H1 (cell line): ENCODE measurements at regions not wholly inside any gene's neighbourhood (a gene's known extent, or its start where the extent isn't known, plus 50 kb on each side); places are given as distances from the start of the nearest gene placed in this dataset.

Experiments used
- CTCF ChIA-PET: fragments of 300-600 bp; sonication (Branson Sonifier 250); formaldehyde crosslinking; loops from one replicate; lab custom pipeline; 2021; ENCODE audit not compliant: partially characterized antibody; lab: Charles Lee
- POLR2A ChIA-PET: fragments of 300-600 bp; sonication (Branson Sonifier 250); formaldehyde crosslinking; loops from one replicate; lab custom pipeline; 2021; ENCODE audit warnings: inconsistent platforms; ENCODE audit not compliant: partially characterized antibody; lab: Charles Lee
- DNase-seq, 2 experiments: peaks; one replicate each; pipeline versions ENCODE4 v3.0.0 to v3.0.0-alpha.2; 2010 to 2022; ENCODE audit warnings: low spot score in 2 of 2, low read depth in 1 of 2, mixed read lengths in 1 of 2
- FAIRE-seq: peaks from 2 replicates; lab custom pipeline; 2011; peaks lifted over from hg19 to GRCh38; lab: Jason Lieb, UNC
- H2AFZ ChIP-seq: 2 replicates; pipeline ENCODE4 v1.8.1; 2012; ENCODE audit warnings: low read length, inconsistent platforms
- H2AK5ac ChIP-seq: 2 replicates; pipeline ENCODE4 v1.6.1; 2013; ENCODE audit warnings: low read depth, low read length
- H2BK120ac ChIP-seq: replicated peaks from 2 replicates; pipeline ENCODE3; 2013; ENCODE audit warnings: low read depth, low read length, inconsistent platforms
- H2BK12ac ChIP-seq: 2 replicates; pipeline ENCODE4 v1.6.1; 2013; ENCODE audit warnings: low read depth, low read length
- H2BK15ac ChIP-seq: 2 replicates; pipeline ENCODE4 v1.6.1; 2013; ENCODE audit warnings: low read length
- H2BK20ac ChIP-seq: 2 replicates; pipeline ENCODE4 v1.6.1; 2013; ENCODE audit warnings: low read length
- H2BK5ac ChIP-seq: 2 replicates; pipeline ENCODE4 v1.6.1; 2013; ENCODE audit warnings: low read depth, low read length
- H3K14ac ChIP-seq: 2 replicates; pipeline ENCODE4 v1.6.1; 2013; ENCODE audit warnings: inconsistent platforms; ENCODE audit not compliant: insufficient read length
- H3K18ac ChIP-seq: 2 replicates; pipeline ENCODE4 v1.6.1; 2013; ENCODE audit warnings: low read length; ENCODE audit errors: extremely low read depth
- H3K23ac ChIP-seq: 2 replicates; pipeline ENCODE4 v1.6.1; 2013; ENCODE audit warnings: inconsistent platforms; ENCODE audit not compliant: insufficient read length
- H3K23me2 ChIP-seq: 2 replicates; pipeline ENCODE4 v1.6.1; 2013; ENCODE audit warnings: low read depth, low read length
- H3K27ac ChIP-seq: 2 replicates; pipeline ENCODE4 v1.6.1; 2011; ENCODE audit warnings: low read depth, low read length, inconsistent platforms
- H3K27me3 ChIP-seq, 4 experiments: replicated peaks in 1 of 4; 1 replicate in 1 of 4; 2 replicates in 3 of 4; pipeline versions ENCODE4 v1.6.1 to v1.8.1; 2011 to 2013; ENCODE audit warnings: low read length in 3 of 4, mild to moderate bottlenecking in 3 of 4, inconsistent platforms in 2 of 4, mixed read lengths in 2 of 4, moderate library complexity in 1 of 4; ENCODE audit not compliant: control insufficient read depth in 3 of 4, insufficient read depth in 3 of 4; ENCODE audit errors: extremely low read depth in 1 of 4
- H3K36me3 ChIP-seq, 4 experiments: 2 replicates each; pipeline versions ENCODE4 v1.6.1 to v1.8.1; 2011 to 2013; ENCODE audit warnings: mild to moderate bottlenecking in 4 of 4, low read length in 3 of 4, moderate library complexity in 2 of 4, control low read depth in 1 of 4, inconsistent platforms in 1 of 4; ENCODE audit not compliant: insufficient read depth in 4 of 4, control insufficient read depth in 2 of 4
- H3K4ac ChIP-seq: replicated peaks from 2 replicates; pipeline ENCODE3; 2013; ENCODE audit warnings: low read length, low read depth, mixed read lengths, inconsistent platforms; ENCODE audit not compliant: insufficient read length
- H3K4me1 ChIP-seq, 4 experiments: replicated peaks in 1 of 4; 1 replicate in 1 of 4; 2 replicates in 3 of 4; pipeline versions ENCODE4 v1.6.1 to v1.8.1; 2011 to 2013; ENCODE audit warnings: low read length in 3 of 4, inconsistent platforms in 2 of 4, mixed read lengths in 1 of 4; ENCODE audit not compliant: insufficient read depth in 4 of 4, control insufficient read depth in 3 of 4
- H3K4me2 ChIP-seq, 2 experiments: 2 replicates each; pipeline versions ENCODE4 v1.6.1 to v1.8.1; 2011 to 2013; ENCODE audit warnings: low read depth in 2 of 2, low read length in 2 of 2, control low read depth in 1 of 2, inconsistent platforms in 1 of 2, mild to moderate bottlenecking in 1 of 2; ENCODE audit not compliant: insufficient read depth in 1 of 2
- H3K4me3 ChIP-seq, 4 experiments: fragments of 200-600, 300-600 bp in 1 of 4; sonication (generic), shearing (Covaris generic), sonication (Bioruptor Twin) in 1 of 4; 2 replicates each; pipeline versions ENCODE4 v1.5.1 to v1.8.1; 2011 to 2016; ENCODE audit warnings: low read length in 4 of 4, low read depth in 3 of 4, control low read depth in 2 of 4, inconsistent platforms in 2 of 4, mild to moderate bottlenecking in 2 of 4, mixed read lengths in 1 of 4, moderate library complexity in 1 of 4; ENCODE audit not compliant: insufficient read depth in 2 of 4; ENCODE audit errors: extremely low read depth in 1 of 4
- H3K56ac ChIP-seq: replicated peaks from 2 replicates; pipeline ENCODE3; 2013; ENCODE audit warnings: low read depth, mild to moderate bottlenecking, mixed read lengths, low read length, inconsistent platforms; ENCODE audit not compliant: insufficient read length
- H3K79me1 ChIP-seq: 2 replicates; pipeline ENCODE4 v1.6.1; 2013; ENCODE audit warnings: low read depth, low read length, control low read depth
- H3K79me2 ChIP-seq, 2 experiments: 2 replicates each; pipeline versions ENCODE4 v1.6.1 to v1.8.1; 2012 to 2013; ENCODE audit warnings: low read length in 2 of 2, mild to moderate bottlenecking in 2 of 2, inconsistent platforms in 1 of 2; ENCODE audit not compliant: insufficient read depth in 2 of 2, control insufficient read depth in 1 of 2
- H3K9ac ChIP-seq, 4 experiments: replicated peaks in 1 of 4; 1 replicate in 1 of 4; 2 replicates in 3 of 4; pipeline versions ENCODE4 v1.6.1 to v1.8.1; 2011 to 2013; ENCODE audit warnings: low read depth in 3 of 4, low read length in 3 of 4, control low read depth in 2 of 4, mild to moderate bottlenecking in 2 of 4, moderate library complexity in 2 of 4, inconsistent platforms in 1 of 4; ENCODE audit errors: extremely low read depth in 1 of 4
- H3K9me3 ChIP-seq, 2 experiments: 2 replicates each; pipeline versions ENCODE4 v1.6.1 to v1.8.1; 2012 to 2013; ENCODE audit warnings: mild to moderate bottlenecking in 2 of 2, moderate library complexity in 2 of 2, control low read depth in 1 of 2, inconsistent platforms in 1 of 2, low read depth in 1 of 2, low read length in 1 of 2, mixed read lengths in 1 of 2; ENCODE audit not compliant: insufficient read depth in 2 of 2
- H4K20me1 ChIP-seq, 2 experiments: replicated peaks in 1 of 2; 2 replicates each; pipeline versions ENCODE3 to v1.8.1; 2011 to 2013; ENCODE audit warnings: inconsistent platforms in 2 of 2, low read length in 2 of 2, mild to moderate bottlenecking in 1 of 2; ENCODE audit not compliant: insufficient read depth in 2 of 2, control insufficient read depth in 1 of 2
- H4K5ac ChIP-seq: 2 replicates; pipeline ENCODE4 v1.6.1; 2013; ENCODE audit warnings: low read length, low read depth, mixed read lengths, inconsistent platforms; ENCODE audit not compliant: insufficient read length
- H4K8ac ChIP-seq: 2 replicates; pipeline ENCODE4 v1.8.0; 2013; ENCODE audit warnings: mild to moderate bottlenecking, moderate library complexity, low read length, inconsistent platforms; ENCODE audit not compliant: insufficient read depth; ENCODE audit errors: extremely low read depth
- H4K91ac ChIP-seq: replicated peaks from 2 replicates; pipeline ENCODE3; 2013; ENCODE audit warnings: low read length, mixed read lengths, inconsistent platforms; ENCODE audit not compliant: insufficient read length
- CBX8 ChIP-seq: fragments of 300-800, 300-1000 bp; sonication (generic); IDR thresholded peaks from 2 replicates; pipeline ENCODE4 v1.7.1; 2016; ENCODE audit warnings: low read depth, low read length, borderline replicate concordance
- FOSL1 ChIP-seq: IDR thresholded peaks from 2 replicates; pipeline ENCODE4 v1.6.1; 2011; ENCODE audit warnings: mild to moderate bottlenecking, low read depth, low read length, moderate library complexity; ENCODE audit not compliant: insufficient read depth
- GABPA ChIP-seq: IDR thresholded peaks from 2 replicates; pipeline ENCODE4 v1.6.1; 2011; ENCODE audit warnings: mild to moderate bottlenecking, low read length, moderate library complexity, borderline replicate concordance; ENCODE audit not compliant: insufficient read depth
- JUN ChIP-seq: IDR thresholded peaks from 2 replicates; pipeline ENCODE4 v1.6.1; 2011; ENCODE audit warnings: low read depth, mild to moderate bottlenecking, improper control_type of control experiment, low read length
- KDM4A ChIP-seq: IDR thresholded peaks from one replicate; pipeline ENCODE4 v1.7.1; 2012; ENCODE audit warnings: low read depth, mild to moderate bottlenecking, moderate library complexity, low read length, inconsistent platforms; ENCODE audit not compliant: severe bottlenecking
- RAD21 ChIP-seq, 2 experiments: IDR thresholded peaks in 1 of 2; conservative IDR thresholded peaks in 1 of 2; 2 replicates each; pipeline ENCODE4 v1.6.1; 2011; ENCODE audit warnings: low read depth in 2 of 2, low read length in 2 of 2, improper control_type of control experiment in 1 of 2, inconsistent platforms in 1 of 2, mild to moderate bottlenecking in 1 of 2, moderate library complexity in 1 of 2
- SUZ12 ChIP-seq: fragments of 200-600 bp; sonication (generic); IDR thresholded peaks from 2 replicates; pipeline ENCODE4 v1.6.1; 2012; ENCODE audit warnings: mild to moderate bottlenecking, inconsistent platforms, low read length, moderate library complexity, mixed read lengths
- WGBS, 2 experiments: shearing (Covaris generic) in 1 of 2; methylation state at CpG; one replicate each; pipeline versions ENCODE4 v1.1.6 to v1.1.7; 2013 to 2015; ENCODE audit warnings: low lambda C conversion rate in 2 of 2, mixed read lengths in 2 of 2, inconsistent platforms in 1 of 2, low coverage in 1 of 2, missing lambda C conversion rate in 1 of 2; ENCODE audit not compliant: insufficient replicate concordance in 2 of 2, insufficient coverage in 1 of 2, insufficient read length in 1 of 2; ENCODE audit errors: extremely low coverage in 1 of 2, missing lambda C conversion rate in 1 of 2; 5-methylcytosine and 5-hydroxymethylcytosine counted together

- H2AFZ ChIP-seq, result no peak overlapping the region
- H3K79me1 ChIP-seq, result no peaks in the 10 kb centered on the region
- no peak for DNase-seq
- no peak overlapping the region for H2BK12ac ChIP-seq
- no peak overlapping the region for H3K9ac ChIP-seq
- H3K4me1 ChIP-seq, result peaks cover 0 to 12% (median 8%) of the 10 kb centered on the region in 4 experiments; a peak in 4 of 7 replicates
- H3K27ac ChIP-seq, result no peak overlapping the region
- H4K5ac ChIP-seq, result peak overlapping the region; percentile 61
- no peak overlapping the region for H4K91ac ChIP-seq
- no peak overlapping the region for H3K56ac ChIP-seq
- no peak overlapping the region for H3K4ac ChIP-seq
- no peak overlapping the region for H3K4me2 ChIP-seq
- ChIA-PET POLR2A (no interaction called here), CTCF (interaction anchor here (0.8 to 1.1 kb wide), 10 partner anchors 14 to 802 kb away, joined by 3 to 5 read pairs (median 3); no protein-coding TSS in a partner anchor)
- H2BK120ac ChIP-seq, result no peak overlapping the region
- no peak overlapping the region for H3K23ac ChIP-seq
- H3K9me3 ChIP-seq, result no peaks in the 10 kb centered on the region
- no peak overlapping the region; the same call in 1 of the 2 replicates for H3K18ac ChIP-seq
- peak; percentile 97 for FAIRE-seq
- no peaks in the 10 kb centered on the region for H3K23me2 ChIP-seq
- H2BK5ac ChIP-seq, result peak overlapping the region; percentile 46; the same call in 1 of the 2 replicates
- H3K79me2 ChIP-seq, result no peaks in the 10 kb centered on the region
- WGBS, 2 experiments, result 23% methylated on average over 11 of the region's 11 CpGs; no CpG with 5 or more reads in 1 of the 2 experiments
- no peak overlapping the region for H2AK5ac ChIP-seq
- no peak overlapping the region for H3K4me3 ChIP-seq
- H3K14ac ChIP-seq, result no peak overlapping the region
- no peaks in the 10 kb centered on the region for H4K20me1 ChIP-seq
- no peak overlapping the region for H2BK15ac ChIP-seq
- H3K27me3 ChIP-seq, result no peaks in the 10 kb centered on the region
- H4K8ac ChIP-seq, result no peak overlapping the region
- no peaks in the 10 kb centered on the region; a peak in 1 of 8 replicates for H3K36me3 ChIP-seq
- H2BK20ac ChIP-seq, result no peak overlapping the region
- no peak for TF ChIP-seq SUZ12
- peak; percentile 89 to 91 for TF ChIP-seq RAD21 (IDR thresholded peaks at IDR 0.05 in 1 of 2, conservative IDR thresholded peaks at IDR 0.05 in 1 of 2; ENCODE audit: low read depth in 2 of 2, low read length in 2 of 2)
- TF ChIP-seq JUN, result no peak
- TF ChIP-seq GABPA, result no peak
- no peak for TF ChIP-seq KDM4A
- no peak for TF ChIP-seq FOSL1
- TF ChIP-seq CBX8, result no peak
Observed at GRCh38 chr10:53601260-53601875, 828.8 kb upstream of the MBL2 start.
